Activated CD8-positive, alpha-beta memory T cell treated with anti-CD3 and anti-CD28 coated beads for 1 hour (primary cell): ENCODE measurements at regions not wholly inside any gene's neighbourhood (a gene's known extent, or its start where the extent isn't known, plus 50 kb on each side); places are given as distances from the start of the nearest gene placed in this dataset.
"Not testable (repeated sequence)": the region's sequence is repeated elsewhere in the genome, so short reads cannot be mapped to it uniquely, and the experiment has no call there.

Experiments
- DNase-seq, 2 donors: peaks; one replicate each; pipeline ENCODE4 v3.0.0-alpha.2; 2020; ENCODE audit warnings: low read depth in 1 of 2; ENCODE audit errors: extremely low read depth in 1 of 2

GRCh38 chr15:92803536-92803851 lies 96.6 kb upstream of the CHD2 start:
- no peak for DNase-seq

GRCh38 chr15:92803852-92804609 lies 96.1 kb upstream of the CHD2 start:
- no peak for DNase-seq

GRCh38 chr15:92804610-92804936 lies 95.6 kb upstream of the CHD2 start:
- DNase-seq = not testable (repeated sequence)

GRCh38 chr15:92805080-92805690 lies 94.9 kb upstream of the CHD2 start:
- no peak for DNase-seq

- DNase-seq = not testable (repeated sequence)
These were observed 94.0 kb upstream of the CHD2 start for GRCh38 chr15:92806171-92806570.

- DNase-seq = no peak
These were observed 93.4 kb upstream of the CHD2 start for GRCh38 chr15:92806763-92807162.

- DNase-seq = no peak
These were observed 92.1 kb upstream of the CHD2 start for GRCh38 chr15:92807971-92808571.

- no peak for DNase-seq
These were observed 91.5 kb upstream of the CHD2 start for GRCh38 chr15:92808598-92809063.

GRCh38 chr15:92809064-92809879 lies 90.9 kb upstream of the CHD2 start:
- peak; percentile 95 to 97 for DNase-seq

- no peak for DNase-seq
These were observed 90.2 kb upstream of the CHD2 start for GRCh38 chr15:92809880-92810361.

GRCh38 chr15:92810418-92811138 lies 89.5 kb upstream of the CHD2 start:
- DNase-seq = no peak

- no peak for DNase-seq
These were observed 88.8 kb upstream of the CHD2 start for GRCh38 chr15:92811148-92811913.

- no peak for DNase-seq
These were observed 87.9 kb upstream of the CHD2 start for GRCh38 chr15:92812271-92812670.

GRCh38 chr15:92813485-92813884 lies 86.6 kb upstream of the CHD2 start:
- DNase-seq = no peak

GRCh38 chr15:92817339-92817886 lies 82.7 kb upstream of the CHD2 start:
- no peak for DNase-seq

- DNase-seq = no peak
These were observed 81.4 kb upstream of the CHD2 start for GRCh38 chr15:92818651-92819277.

GRCh38 chr15:92819278-92820235 lies 80.6 kb upstream of the CHD2 start:
- no peak for DNase-seq
